KMS-11 (cell line): ENCODE measurements at regions not wholly inside any gene's neighbourhood (a gene's known extent, or its start where the extent isn't known, plus 50 kb on each side); places are given as distances from the start of the nearest gene placed in this dataset.

ENCODE experiments used
- H2AFZ ChIP-seq: fragments of 200-600 bp; sonication (generic); 2 replicates; pipeline ENCODE4 v1.6.1; 2016; ENCODE audit warnings: antibody characterized with exemption, mixed run types, low read depth
- H3K27ac ChIP-seq: fragments of 200-600 bp; sonication (generic); 2 replicates; pipeline ENCODE4 v1.6.1; 2016; ENCODE audit warnings: mild to moderate bottlenecking, mixed run types
- H3K27me3 ChIP-seq: fragments of 200-600 bp; sonication (generic); 2 replicates; pipeline ENCODE4 v1.6.1; 2017; ENCODE audit warnings: mild to moderate bottlenecking, low read depth, mixed run types, moderate library complexity; ENCODE audit not compliant: insufficient read depth
- H3K36me3 ChIP-seq: fragments of 200-600 bp; sonication (generic); 2 replicates; pipeline ENCODE4 v1.6.1; 2017; ENCODE audit warnings: mild to moderate bottlenecking, mixed run types; ENCODE audit not compliant: insufficient read depth
- H3K4me1 ChIP-seq: fragments of 200-600 bp; sonication (generic); 2 replicates; pipeline ENCODE4 v1.6.1; 2016; ENCODE audit warnings: mild to moderate bottlenecking, low read depth, mixed run types; ENCODE audit not compliant: poor library complexity, severe bottlenecking
- H3K4me2 ChIP-seq: fragments of 200-600 bp; sonication (generic); 2 replicates; pipeline ENCODE4 v1.7.0; 2016; ENCODE audit warnings: mild to moderate bottlenecking, mixed run types
- H3K4me3 ChIP-seq: fragments of 200-600 bp; sonication (generic); IDR thresholded peaks from 2 replicates; pipeline ENCODE4 v1.6.1; 2017; ENCODE audit warnings: low read depth, low read length, mixed read lengths; ENCODE audit not compliant: insufficient read depth
- H3K79me2 ChIP-seq: fragments of 200-600 bp; sonication (generic); 2 replicates; pipeline ENCODE4 v1.6.1; 2016; ENCODE audit warnings: low read depth, mixed run types; ENCODE audit not compliant: insufficient read depth
- H3K9ac ChIP-seq: fragments of 200-600 bp; sonication (generic); 2 replicates; pipeline ENCODE4 v1.6.1; 2016; ENCODE audit warnings: mild to moderate bottlenecking, mixed run types
- H4K20me1 ChIP-seq: fragments of 200-600 bp; sonication (generic); 2 replicates; pipeline ENCODE4 v1.6.1; 2016; ENCODE audit warnings: mild to moderate bottlenecking, mixed run types; ENCODE audit not compliant: insufficient read depth
- CTCF ChIP-seq: fragments of 200-600 bp; sonication (generic); conservative IDR thresholded peaks from 2 replicates; pipeline ENCODE4 v1.6.1; 2017; ENCODE audit warnings: low read depth, mild to moderate bottlenecking, antibody characterized with exemption, low read length, moderate library complexity, mixed read lengths

- Histone ChIP-seq H3K36me3 (no peaks in the 10 kb centered on the region), H3K27me3 (no peaks in the 10 kb centered on the region), H3K4me2 (no peak overlapping the region), H2AFZ (no peak overlapping the region), H3K4me3 (no peak overlapping the region), H3K27ac (no peak overlapping the region), H3K9ac (no peak overlapping the region), H3K4me1 (no peaks in the 10 kb centered on the region), H4K20me1 (no peaks in the 10 kb centered on the region), H3K79me2 (no peaks in the 10 kb centered on the region)
- no peak for TF ChIP-seq CTCF
These were observed 196.0 kb downstream of the MAF start for GRCh38 chr16:79404571-79404970.

GRCh38 chr16:79403534-79403933 lies 197.0 kb downstream of the MAF start:
- no peak overlapping the region for H3K4me2 ChIP-seq
- no peak overlapping the region for H2AFZ ChIP-seq
- no peaks in the 10 kb centered on the region for H3K36me3 ChIP-seq
- no peak overlapping the region for H3K27ac ChIP-seq
- no peak overlapping the region for H3K4me3 ChIP-seq
- no peaks in the 10 kb centered on the region for H3K27me3 ChIP-seq
- no peak for TF ChIP-seq CTCF
- H3K4me1 ChIP-seq: no peaks in the 10 kb centered on the region
- H3K79me2 ChIP-seq: no peaks in the 10 kb centered on the region
- H4K20me1 ChIP-seq: no peaks in the 10 kb centered on the region
- H3K9ac ChIP-seq: no peak overlapping the region

- Histone ChIP-seq H3K9ac (no peak overlapping the region), H2AFZ (no peak overlapping the region), H3K4me2 (no peak overlapping the region), H4K20me1 (no peaks in the 10 kb centered on the region), H3K79me2 (no peaks in the 10 kb centered on the region), H3K27me3 (no peaks in the 10 kb centered on the region), H3K27ac (no peak overlapping the region), H3K4me3 (no peak overlapping the region), H3K4me1 (no peaks in the 10 kb centered on the region), H3K36me3 (no peaks in the 10 kb centered on the region)
- no peak for TF ChIP-seq CTCF
These were observed 197.6 kb downstream of the MAF start for GRCh38 chr16:79402920-79403319.

GRCh38 chr16:79402356-79402755 lies 198.2 kb downstream of the MAF start:
- Histone ChIP-seq H3K27me3 (no peaks in the 10 kb centered on the region), H4K20me1 (no peaks in the 10 kb centered on the region), H3K4me3 (no peak overlapping the region), H3K79me2 (no peaks in the 10 kb centered on the region), H3K27ac (no peak overlapping the region), H3K36me3 (no peaks in the 10 kb centered on the region), H3K4me2 (no peak overlapping the region), H3K9ac (no peak overlapping the region), H2AFZ (no peak overlapping the region), H3K4me1 (no peaks in the 10 kb centered on the region)
- no peak for TF ChIP-seq CTCF

GRCh38 chr16:79401782-79402181 lies 198.8 kb downstream of the MAF start:
- no peak overlapping the region for H3K4me2 ChIP-seq
- H3K79me2 ChIP-seq: no peaks in the 10 kb centered on the region
- no peak overlapping the region for H3K4me3 ChIP-seq
- no peak for TF ChIP-seq CTCF
- H2AFZ ChIP-seq: no peak overlapping the region
- H3K9ac ChIP-seq: no peak overlapping the region
- no peaks in the 10 kb centered on the region for H4K20me1 ChIP-seq
- no peaks in the 10 kb centered on the region for H3K27me3 ChIP-seq
- no peak overlapping the region for H3K27ac ChIP-seq
- no peaks in the 10 kb centered on the region for H3K4me1 ChIP-seq
- no peaks in the 10 kb centered on the region for H3K36me3 ChIP-seq
